ENCODE measurements at regions not wholly inside any gene's neighbourhood (a gene's known extent, or its start where the extent isn't known, plus 50 kb on each side); places are given as distances from the start of the nearest gene placed in this dataset.

DNA sequence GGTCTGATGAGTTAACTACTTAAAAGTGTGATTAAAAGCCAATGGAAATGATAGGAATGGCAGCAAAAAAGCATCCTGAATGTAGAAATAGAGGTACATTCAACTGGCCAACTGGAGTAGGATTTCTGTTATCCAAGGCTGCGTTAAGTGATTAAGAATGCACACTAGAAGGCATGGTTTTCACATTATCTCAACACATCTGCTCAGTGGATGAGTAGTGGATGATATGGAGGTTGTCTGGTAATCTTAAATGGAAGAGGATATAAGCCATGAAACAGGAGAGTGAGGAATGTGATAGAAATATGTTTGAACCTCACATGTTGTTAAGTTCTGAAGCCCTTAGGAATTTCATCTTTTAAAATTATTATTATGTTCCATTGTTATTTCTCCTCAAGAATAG is 839.9 kb downstream of the USP25 start:
- peaks cover 0 to 2% (median 0%) of the 10 kb centered on the region in 4 experiments for H3K36me3 ChIP-seq (ENCODE audit: control insufficient read depth in 4 of 4, insufficient read depth in 4 of 4, low read length in 3 of 4)
- DNase-seq: no peak
- no peak overlapping the region for H3K27ac ChIP-seq (ENCODE audit: insufficient read depth in 1 of 2, low read depth in 1 of 2, low read length in 2 of 2, poor library complexity in 1 of 2, severe bottlenecking in 2 of 2)
- CTCF ChIA-PET: no interaction called here
- H3K4me1 ChIP-seq (ENCODE audit: control extremely low read depth in 1 of 4, control insufficient read depth in 4 of 4, insufficient read depth in 4 of 4, low read length in 3 of 4): no peaks in the 10 kb centered on the region
- no peak overlapping the region for H3K4me3 ChIP-seq (ENCODE audit: control insufficient read depth in 1 of 7, extremely low read depth in 1 of 7, insufficient read depth in 4 of 7, low read depth in 2 of 7, low read length in 6 of 7)
- H3K9me3 ChIP-seq (ENCODE audit: control extremely low read depth in 1 of 5, control insufficient read depth in 4 of 5, insufficient read depth in 2 of 5, low read depth in 1 of 5, low read length in 4 of 5): peaks cover 0 to 3% (median 0%) of the 10 kb centered on the region in 5 experiments
- WGBS (ENCODE audit: insufficient coverage): 100% methylated on average over 1 of the region's 1 CpG
- POLR2A ChIA-PET: no interaction called here
- no peaks in the 10 kb centered on the region for H3K27me3 ChIP-seq (replicated peaks in 2 of 5; ENCODE audit: control insufficient read depth in 4 of 5, insufficient read depth in 5 of 5, low read length in 4 of 5)

- no peaks in the 10 kb centered on the region for H3K4me1 ChIP-seq (ENCODE audit: control extremely low read depth in 1 of 4, control insufficient read depth in 4 of 4, insufficient read depth in 4 of 4, low read length in 3 of 4)
- no peaks in the 10 kb centered on the region for H3K27me3 ChIP-seq (replicated peaks in 2 of 5; ENCODE audit: control insufficient read depth in 4 of 5, insufficient read depth in 5 of 5, low read length in 4 of 5)
- WGBS (ENCODE audit: insufficient coverage): no CpG with 5 or more reads among the region's 4 CpGs
- ChIA-PET CTCF (no interaction called here), POLR2A (no interaction called here)
- DNase-seq: no peak
- peaks cover 0 to 2% (median 0%) of the 10 kb centered on the region in 4 experiments for H3K36me3 ChIP-seq (ENCODE audit: control insufficient read depth in 4 of 4, insufficient read depth in 4 of 4, low read length in 3 of 4)
- H3K27ac ChIP-seq (ENCODE audit: insufficient read depth in 1 of 2, low read depth in 1 of 2, low read length in 2 of 2, poor library complexity in 1 of 2, severe bottlenecking in 2 of 2): no peak overlapping the region
- H3K4me3 ChIP-seq (ENCODE audit: control insufficient read depth in 1 of 7, extremely low read depth in 1 of 7, insufficient read depth in 4 of 7, low read depth in 2 of 7, low read length in 6 of 7): no peak overlapping the region
- H3K9me3 ChIP-seq (ENCODE audit: control extremely low read depth in 1 of 5, control insufficient read depth in 4 of 5, insufficient read depth in 2 of 5, low read depth in 1 of 5, low read length in 4 of 5): peaks cover 0 to 3% (median 0%) of the 10 kb centered on the region in 5 experiments
These were observed 840.4 kb downstream of the USP25 start for GRCh38 chr21:16570171-16570570.

DNA sequence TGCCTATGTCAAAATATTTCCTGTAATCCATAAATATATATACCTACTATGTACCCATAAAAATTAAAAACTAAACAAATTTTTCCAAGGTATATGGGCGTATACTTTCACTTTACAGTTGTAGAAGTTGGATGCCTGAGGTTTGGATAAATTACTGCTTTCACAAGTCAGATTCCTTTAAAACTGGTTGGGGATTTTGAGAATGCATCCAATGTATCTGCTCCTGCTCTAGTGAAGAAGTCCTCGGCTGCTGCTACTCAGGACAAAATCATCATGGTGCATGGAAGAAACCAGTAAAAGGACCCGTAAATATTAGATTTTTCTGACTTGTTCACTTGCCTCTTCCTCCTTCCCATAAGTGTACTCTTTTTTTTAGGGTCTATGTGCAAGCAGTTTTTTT is 841.1 kb downstream of the USP25 start:
- 100% methylated on average over 1 of the region's 3 CpGs for WGBS (ENCODE audit: insufficient coverage)
- Histone ChIP-seq H3K36me3 (ENCODE audit: control insufficient read depth in 4 of 4, insufficient read depth in 4 of 4, low read length in 3 of 4) (peaks cover 0 to 2% (median 0%) of the 10 kb centered on the region in 4 experiments), H3K9me3 (ENCODE audit: control extremely low read depth in 1 of 5, control insufficient read depth in 4 of 5, insufficient read depth in 2 of 5, low read depth in 1 of 5, low read length in 4 of 5) (peaks cover 0 to 3% (median 0%) of the 10 kb centered on the region in 5 experiments), H3K27ac (ENCODE audit: insufficient read depth in 1 of 2, low read depth in 1 of 2, low read length in 2 of 2, poor library complexity in 1 of 2, severe bottlenecking in 2 of 2) (no peak overlapping the region), H3K4me3 (ENCODE audit: control insufficient read depth in 1 of 7, extremely low read depth in 1 of 7, insufficient read depth in 4 of 7, low read depth in 2 of 7, low read length in 6 of 7) (no peak overlapping the region), H3K4me1 (ENCODE audit: control extremely low read depth in 1 of 4, control insufficient read depth in 4 of 4, insufficient read depth in 4 of 4, low read length in 3 of 4) (no peaks in the 10 kb centered on the region), H3K27me3 (replicated peaks in 2 of 5; ENCODE audit: control insufficient read depth in 4 of 5, insufficient read depth in 5 of 5, low read length in 4 of 5) (no peaks in the 10 kb centered on the region)
- ChIA-PET CTCF (no interaction called here), POLR2A (no interaction called here)
- no peak for DNase-seq

GRCh38 chr21:16571594-16571993 is 841.8 kb downstream of the USP25 start:
- Histone ChIP-seq H3K27ac (ENCODE audit: insufficient read depth in 1 of 2, low read depth in 1 of 2, low read length in 2 of 2, poor library complexity in 1 of 2, severe bottlenecking in 2 of 2) (no peak overlapping the region), H3K9me3 (ENCODE audit: control extremely low read depth in 1 of 5, control insufficient read depth in 4 of 5, insufficient read depth in 2 of 5, low read depth in 1 of 5, low read length in 4 of 5) (peaks cover 0 to 3% (median 0%) of the 10 kb centered on the region in 5 experiments), H3K4me3 (ENCODE audit: control insufficient read depth in 1 of 7, extremely low read depth in 1 of 7, insufficient read depth in 4 of 7, low read depth in 2 of 7, low read length in 6 of 7) (no peak overlapping the region), H3K36me3 (ENCODE audit: control insufficient read depth in 4 of 4, insufficient read depth in 4 of 4, low read length in 3 of 4) (peaks cover 0 to 2% (median 0%) of the 10 kb centered on the region in 4 experiments), H3K4me1 (ENCODE audit: control extremely low read depth in 1 of 4, control insufficient read depth in 4 of 4, insufficient read depth in 4 of 4, low read length in 3 of 4) (no peaks in the 10 kb centered on the region), H3K27me3 (replicated peaks in 2 of 5; ENCODE audit: control insufficient read depth in 4 of 5, insufficient read depth in 5 of 5, low read length in 4 of 5) (no peaks in the 10 kb centered on the region)
- ChIA-PET CTCF (no interaction called here), POLR2A (no interaction called here)
- WGBS (ENCODE audit: insufficient coverage): 100% methylated on average over 1 of the region's 3 CpGs
- DNase-seq: no peak

- no peak for DNase-seq
- H3K27me3 ChIP-seq (replicated peaks in 2 of 5; ENCODE audit: control insufficient read depth in 4 of 5, insufficient read depth in 5 of 5, low read length in 4 of 5): no peaks in the 10 kb centered on the region
- H3K4me3 ChIP-seq (ENCODE audit: control insufficient read depth in 1 of 7, extremely low read depth in 1 of 7, insufficient read depth in 4 of 7, low read depth in 2 of 7, low read length in 6 of 7): no peak overlapping the region
- CTCF ChIA-PET: interaction anchor here (1.5 kb wide), 1 partner anchor 95 kb away, joined by 3 read pairs; no protein-coding TSS in a partner anchor
- POLR2A ChIA-PET: no interaction called here
- H3K27ac ChIP-seq (ENCODE audit: insufficient read depth in 1 of 2, low read depth in 1 of 2, low read length in 2 of 2, poor library complexity in 1 of 2, severe bottlenecking in 2 of 2): no peak overlapping the region
- WGBS (ENCODE audit: insufficient coverage): 100% methylated on average over 1 of the region's 1 CpG
- peaks cover 0 to 2% (median 0%) of the 10 kb centered on the region in 4 experiments for H3K36me3 ChIP-seq (ENCODE audit: control insufficient read depth in 4 of 4, insufficient read depth in 4 of 4, low read length in 3 of 4)
- no peaks in the 10 kb centered on the region for H3K4me1 ChIP-seq (ENCODE audit: control extremely low read depth in 1 of 4, control insufficient read depth in 4 of 4, insufficient read depth in 4 of 4, low read length in 3 of 4)
- H3K9me3 ChIP-seq (ENCODE audit: control extremely low read depth in 1 of 5, control insufficient read depth in 4 of 5, insufficient read depth in 2 of 5, low read depth in 1 of 5, low read length in 4 of 5): peaks cover 0 to 3% (median 0%) of the 10 kb centered on the region in 5 experiments
These were observed 842.2 kb downstream of the USP25 start for GRCh38 chr21:16572032-16572431.

DNA sequence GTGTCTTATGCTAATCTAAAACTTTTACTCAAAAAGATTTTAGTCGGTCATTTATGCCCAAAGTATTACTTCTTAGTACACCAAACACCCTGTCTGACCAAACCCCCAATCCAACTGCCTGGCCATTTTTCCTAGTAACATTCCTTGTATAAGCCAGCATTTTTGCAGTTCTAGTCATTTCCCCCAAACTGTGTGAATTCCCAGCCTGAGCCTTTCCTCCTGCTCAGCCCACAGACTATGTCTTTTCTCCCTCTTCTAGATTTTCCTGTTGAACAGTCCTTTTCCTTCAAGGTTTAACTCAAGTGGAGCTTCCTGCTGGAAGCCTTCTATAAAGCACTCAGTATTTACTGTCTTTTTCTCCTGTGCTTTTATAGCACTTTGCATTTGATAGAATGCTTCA is 843.8 kb downstream of the USP25 start:
- H3K27me3 ChIP-seq (replicated peaks in 2 of 5; ENCODE audit: control insufficient read depth in 4 of 5, insufficient read depth in 5 of 5, low read length in 4 of 5): no peaks in the 10 kb centered on the region
- WGBS (ENCODE audit: insufficient coverage): 100% methylated on average over 1 of the region's 1 CpG
- H3K4me3 ChIP-seq (ENCODE audit: control insufficient read depth in 1 of 7, extremely low read depth in 1 of 7, insufficient read depth in 4 of 7, low read depth in 2 of 7, low read length in 6 of 7): no peak overlapping the region
- peaks cover 0 to 2% (median 0%) of the 10 kb centered on the region in 4 experiments for H3K36me3 ChIP-seq (ENCODE audit: control insufficient read depth in 4 of 4, insufficient read depth in 4 of 4, low read length in 3 of 4)
- ChIA-PET POLR2A (no interaction called here), CTCF (interaction anchor here (1.5 kb wide), 1 partner anchor 13 kb away, joined by 3 read pairs; no protein-coding TSS in a partner anchor)
- H3K4me1 ChIP-seq (ENCODE audit: control extremely low read depth in 1 of 4, control insufficient read depth in 4 of 4, insufficient read depth in 4 of 4, low read length in 3 of 4): no peaks in the 10 kb centered on the region
- H3K9me3 ChIP-seq (ENCODE audit: control extremely low read depth in 1 of 5, control insufficient read depth in 4 of 5, insufficient read depth in 2 of 5, low read depth in 1 of 5, low read length in 4 of 5): peaks cover 0 to 3% (median 0%) of the 10 kb centered on the region in 5 experiments
- H3K27ac ChIP-seq (ENCODE audit: insufficient read depth in 1 of 2, low read depth in 1 of 2, low read length in 2 of 2, poor library complexity in 1 of 2, severe bottlenecking in 2 of 2): no peak overlapping the region
- DNase-seq: no peak

DNA sequence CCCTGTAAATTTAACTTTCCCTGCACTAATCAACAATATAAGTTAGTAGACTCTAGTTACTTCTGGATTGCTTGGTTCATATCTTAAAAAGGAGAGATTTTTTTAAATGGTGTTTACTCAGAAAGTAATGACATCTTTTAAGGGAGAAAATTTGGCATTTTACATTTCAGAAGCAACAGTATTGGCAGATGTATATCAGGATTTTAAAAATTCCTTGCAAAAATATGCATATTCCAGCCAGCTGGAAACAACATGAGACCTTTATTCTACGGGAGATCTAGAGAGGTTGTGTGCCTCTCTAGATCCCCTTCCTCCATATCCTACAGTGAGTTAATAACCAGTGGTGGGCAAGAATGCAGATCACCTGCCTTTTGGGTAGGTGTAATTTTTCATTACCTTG is 848.2 kb downstream of the USP25 start:
- no peaks in the 10 kb centered on the region for H3K4me1 ChIP-seq (ENCODE audit: control extremely low read depth in 1 of 4, control insufficient read depth in 4 of 4, insufficient read depth in 4 of 4, low read length in 3 of 4)
- H3K27ac ChIP-seq (ENCODE audit: insufficient read depth in 1 of 2, low read depth in 1 of 2, low read length in 2 of 2, poor library complexity in 1 of 2, severe bottlenecking in 2 of 2): no peak overlapping the region
- H3K9me3 ChIP-seq (ENCODE audit: control extremely low read depth in 1 of 5, control insufficient read depth in 4 of 5, insufficient read depth in 2 of 5, low read depth in 1 of 5, low read length in 4 of 5): no peaks in the 10 kb centered on the region
- no CpG with 5 or more reads among the region's 1 CpG for WGBS (ENCODE audit: insufficient coverage)
- no peaks in the 10 kb centered on the region for H3K36me3 ChIP-seq (ENCODE audit: control insufficient read depth in 4 of 4, insufficient read depth in 4 of 4, low read length in 3 of 4)
- no peak overlapping the region for H3K4me3 ChIP-seq (ENCODE audit: control insufficient read depth in 1 of 7, extremely low read depth in 1 of 7, insufficient read depth in 4 of 7, low read depth in 2 of 7, low read length in 6 of 7)
- CTCF ChIA-PET: no interaction called here
- H3K27me3 ChIP-seq (replicated peaks in 2 of 5; ENCODE audit: control insufficient read depth in 4 of 5, insufficient read depth in 5 of 5, low read length in 4 of 5): no peaks in the 10 kb centered on the region
- DNase-seq: no peak
- POLR2A ChIA-PET: no interaction called here
